ENCODE measurements at regions not wholly inside any gene's neighbourhood (a gene's known extent, or its start where the extent isn't known, plus 50 kb on each side); places are given as distances from the start of the nearest gene placed in this dataset.

- no peak for DNase-seq (ENCODE audit: low read depth, low spot score)
- H3K4me1 ChIP-seq (ENCODE audit: control insufficient read depth in 1 of 2, insufficient read depth in 2 of 2, low read length in 2 of 2): no peaks in the 10 kb centered on the region
- H3K36me3 ChIP-seq (ENCODE audit: control insufficient read depth in 1 of 2, insufficient read depth in 2 of 2, low read length in 2 of 2): no peaks in the 10 kb centered on the region
- RAD21 ChIA-PET (ENCODE audit: low non-redundant PET in 1 of 2, low total read pairs in 2 of 2, uncharacterized antibody in 2 of 2, unreplicated experiment in 2 of 2): no interaction called here
- no peak for ATAC-seq
- CTCF ChIA-PET: no interaction called here
- H3K27me3 ChIP-seq (ENCODE audit: insufficient read depth, low read length): peaks cover 9% of the 10 kb centered on the region; the same call in 1 of the 2 replicates
- no peak overlapping the region for H3K27ac ChIP-seq (ENCODE audit: low read depth, low read length)
- H3K9me2 ChIP-seq (ENCODE audit: insufficient read depth): no peaks in the 10 kb centered on the region
- no peak overlapping the region for H2AFZ ChIP-seq (ENCODE audit: low read depth, low read length, poor library complexity, severe bottlenecking)
- BruUV-seq (replicated peaks): no TSS peak
- POLR2A ChIA-PET: no interaction called here
- H3K79me2 ChIP-seq (ENCODE audit: insufficient read depth, low read length): no peaks in the 10 kb centered on the region
- H3K4me3 ChIP-seq (replicated peaks in 1 of 2; ENCODE audit: low read depth in 1 of 2, low read length in 2 of 2): no peak overlapping the region
- no peaks in the 10 kb centered on the region for H4K20me1 ChIP-seq (ENCODE audit: insufficient read depth)
- intact Hi-C loops (cut with micrococcal nuclease): no loop called here
- H3K9ac ChIP-seq (ENCODE audit: low read length): no peak overlapping the region
- H3K9me3 ChIP-seq (ENCODE audit: control insufficient read depth in 1 of 2, insufficient read depth in 1 of 2, low read depth in 1 of 2, low read length in 2 of 2): no peaks in the 10 kb centered on the region
- no peak for TF ChIP-seq RAD21 (IDR thresholded peaks at IDR 0.05; ENCODE audit: low read depth)
- no peak for TF ChIP-seq ZFX (IDR thresholded peaks at IDR 0.05)
- TF ChIP-seq ELF1 (IDR thresholded peaks at IDR 0.05; ENCODE audit: borderline replicate concordance, low read depth): no peak
- no peak for TF ChIP-seq FOSL1 (IDR thresholded peaks at IDR 0.05; ENCODE audit: low read depth)
- TF ChIP-seq CBX3 (IDR thresholded peaks at IDR 0.05; ENCODE audit: low read depth): no peak
- no peak for TF ChIP-seq JUND (IDR thresholded peaks at IDR 0.05)
- no peak for TF ChIP-seq REST (IDR thresholded peaks at IDR 0.05; ENCODE audit: low read depth)
- TF ChIP-seq EZH2 (IDR thresholded peaks at IDR 0.05): no peak
- TF ChIP-seq CEBPB (IDR thresholded peaks at IDR 0.05; ENCODE audit: low read depth): no peak
- TF ChIP-seq ZBTB33 (IDR thresholded peaks at IDR 0.05; ENCODE audit: extremely low read depth, insufficient replicate concordance, low read length): no peak
- TF ChIP-seq, protein P1, sequence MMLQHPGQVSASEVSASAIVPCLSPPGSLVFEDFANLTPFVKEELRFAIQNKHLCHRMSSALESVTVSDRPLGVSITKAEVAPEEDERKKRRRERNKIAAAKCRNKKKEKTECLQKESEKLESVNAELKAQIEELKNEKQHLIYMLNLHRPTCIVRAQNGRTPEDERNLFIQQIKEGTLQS (IDR thresholded peaks at IDR 0.05): no peak
- TF ChIP-seq, protein P2, sequence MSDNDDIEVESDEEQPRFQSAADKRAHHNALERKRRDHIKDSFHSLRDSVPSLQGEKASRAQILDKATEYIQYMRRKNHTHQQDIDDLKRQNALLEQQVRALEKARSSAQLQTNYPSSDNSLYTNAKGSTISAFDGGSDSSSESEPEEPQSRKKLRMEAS (IDR thresholded peaks at IDR 0.05): no peak
- H3K4me2 ChIP-seq (ENCODE audit: low read length): no peak overlapping the region
Measured at GRCh38 chr4:181293541-181293940, 949.7 kb upstream of the TENM3 start.

Measured in HCT116 (cell line).